GM18868 (cell line): ENCODE measurements at regions not wholly inside any gene's neighbourhood (a gene's known extent, or its start where the extent isn't known, plus 50 kb on each side); places are given as distances from the start of the nearest gene placed in this dataset.
"Not testable (repeated sequence)": the region's sequence is repeated elsewhere in the genome, so short reads cannot be mapped to it uniquely, and the experiment has no call there.

ENCODE experiments used
- ATAC-seq: cut with Tn5 transposase; IDR thresholded peaks from one replicate; pipeline ENCODE4 v1.9.1; 2021; ENCODE audit warnings: mild to moderate bottlenecking, moderate library complexity; ENCODE audit not compliant: unreplicated experiment

- ATAC-seq = not testable (repeated sequence)
Measured at GRCh38 chr1:149695066-149695465, 87.4 kb upstream of the FCGR1A start.

GRCh38 chr1:149700220-149700619 lies 82.3 kb upstream of the FCGR1A start:
- ATAC-seq = not testable (repeated sequence)

GRCh38 chr1:149700677-149701567 lies 81.6 kb upstream of the FCGR1A start:
- ATAC-seq = not testable (repeated sequence)

- ATAC-seq = peak; percentile 95
Measured at GRCh38 chr1:149708192-149708853, 74.2 kb upstream of the FCGR1A start.

- ATAC-seq = peak; percentile 69
Measured at GRCh38 chr1:149711651-149712050, 70.8 kb upstream of the FCGR1A start.

- not testable (repeated sequence) for ATAC-seq
Measured at GRCh38 chr1:149712154-149712927, 70.2 kb upstream of the FCGR1A start.

GRCh38 chr1:149713513-149713912 lies 69.0 kb upstream of the FCGR1A start:
- ATAC-seq = not testable (repeated sequence)

GRCh38 chr1:149713952-149714351 lies 68.5 kb upstream of the FCGR1A start:
- ATAC-seq = not testable (repeated sequence)

- not testable (repeated sequence) for ATAC-seq
Measured at GRCh38 chr1:149724618-149725302, 57.7 kb upstream of the FCGR1A start.

- ATAC-seq = not testable (repeated sequence)
Measured at GRCh38 chr1:149726688-149727087, 55.8 kb upstream of the FCGR1A start.

- not testable (repeated sequence) for ATAC-seq
Measured at GRCh38 chr1:149728598-149728997, 53.9 kb upstream of the FCGR1A start.
